ENCODE measurements at regions not wholly inside any gene's neighbourhood (a gene's known extent, or its start where the extent isn't known, plus 50 kb on each side); places are given as distances from the start of the nearest gene placed in this dataset.

GRCh38 chr7:94217766-94218165, 176.9 kb upstream of the COL1A2 start:
- Histone ChIP-seq H2BK120ac (ENCODE audit: low read depth, low read length) (no peak overlapping the region), H4K8ac (ENCODE audit: low read length) (no peak overlapping the region), H3K23ac (ENCODE audit: low read length in 2 of 2) (no peak overlapping the region), H2AK5ac (ENCODE audit: low read length, severe bottlenecking) (no peak overlapping the region), H3K27me3 (ENCODE audit: control insufficient read depth in 1 of 2, insufficient read depth in 1 of 2, low read length in 2 of 2) (no peaks in the 10 kb centered on the region), H2BK12ac (ENCODE audit: low read length in 2 of 2) (no peak overlapping the region), H3K18ac (ENCODE audit: low read depth in 1 of 2, low read length in 2 of 2) (no peak overlapping the region), H2BK15ac (ENCODE audit: low read depth, poor library complexity, severe bottlenecking) (no peak overlapping the region), H3K4ac (ENCODE audit: low read depth in 1 of 2, low read length in 2 of 2) (no peak overlapping the region), H3K79me1 (replicated peaks; ENCODE audit: low read length, poor library complexity, severe bottlenecking) (no peaks in the 10 kb centered on the region), H2BK5ac (ENCODE audit: low read depth, low read length, poor library complexity, severe bottlenecking) (no peak overlapping the region), H3K9me3 (ENCODE audit: control insufficient read depth, low read length) (no peaks in the 10 kb centered on the region), H4K91ac (ENCODE audit: low read length) (no peak overlapping the region), H3K4me1 (ENCODE audit: control insufficient read depth, insufficient read depth, low read depth, low read length) (no peaks in the 10 kb centered on the region), H3K27ac (ENCODE audit: low read length, poor library complexity, severe bottlenecking) (no peak overlapping the region), H3K4me3 (ENCODE audit: insufficient read depth in 1 of 2, low read depth in 1 of 2, low read length in 2 of 2) (no peak overlapping the region), H3K4me2 (ENCODE audit: low read length, poor library complexity, severe bottlenecking) (no peak overlapping the region), H3K9ac (ENCODE audit: low read length) (no peak overlapping the region), H3K36me3 (ENCODE audit: control insufficient read depth in 1 of 2, insufficient read depth in 2 of 2, low read depth in 1 of 2, low read length in 2 of 2) (no peaks in the 10 kb centered on the region), H2AFZ (ENCODE audit: low read depth, low read length) (no peak overlapping the region), H3K14ac (ENCODE audit: low read length in 2 of 2) (no peak overlapping the region)
- DNase-seq, result no peak
- WGBS, result no CpG with 5 or more reads among the region's 2 CpGs

GRCh38 chr7:94222516-94222915, 172.2 kb upstream of the COL1A2 start:
- H2BK120ac ChIP-seq (ENCODE audit: low read depth, low read length), result no peak overlapping the region
- peak overlapping the region; percentile 44 for H3K9ac ChIP-seq (ENCODE audit: low read length)
- no peak overlapping the region for H2BK15ac ChIP-seq (ENCODE audit: low read depth, poor library complexity, severe bottlenecking)
- no peak overlapping the region for H3K23ac ChIP-seq (ENCODE audit: low read length in 2 of 2)
- H3K18ac ChIP-seq (ENCODE audit: low read depth in 1 of 2, low read length in 2 of 2), result no peak overlapping the region
- no peak for DNase-seq
- H3K4me1 ChIP-seq (ENCODE audit: control insufficient read depth, insufficient read depth, low read depth, low read length), result peaks cover 2% of the 10 kb centered on the region
- no peaks in the 10 kb centered on the region for H3K79me1 ChIP-seq (replicated peaks; ENCODE audit: low read length, poor library complexity, severe bottlenecking)
- H2AFZ ChIP-seq (ENCODE audit: low read depth, low read length), result no peak overlapping the region
- no peak overlapping the region for H4K91ac ChIP-seq (ENCODE audit: low read length)
- no peak overlapping the region for H3K4me2 ChIP-seq (ENCODE audit: low read length, poor library complexity, severe bottlenecking)
- no peak overlapping the region for H4K8ac ChIP-seq (ENCODE audit: low read length)
- no peak overlapping the region for H2AK5ac ChIP-seq (ENCODE audit: low read length, severe bottlenecking)
- no peak overlapping the region for H3K27ac ChIP-seq (ENCODE audit: low read length, poor library complexity, severe bottlenecking)
- H3K4me3 ChIP-seq (ENCODE audit: insufficient read depth in 1 of 2, low read depth in 1 of 2, low read length in 2 of 2), result no peak overlapping the region
- no peaks in the 10 kb centered on the region for H3K9me3 ChIP-seq (ENCODE audit: control insufficient read depth, low read length)
- no peak overlapping the region for H2BK5ac ChIP-seq (ENCODE audit: low read depth, low read length, poor library complexity, severe bottlenecking)
- no peaks in the 10 kb centered on the region for H3K36me3 ChIP-seq (ENCODE audit: control insufficient read depth in 1 of 2, insufficient read depth in 2 of 2, low read depth in 1 of 2, low read length in 2 of 2)
- H3K4ac ChIP-seq (ENCODE audit: low read depth in 1 of 2, low read length in 2 of 2), result no peak overlapping the region
- H2BK12ac ChIP-seq (ENCODE audit: low read length in 2 of 2), result no peak overlapping the region
- WGBS, result no CpG with 5 or more reads among the region's 2 CpGs
- H3K14ac ChIP-seq (ENCODE audit: low read length in 2 of 2), result no peak overlapping the region
- H3K27me3 ChIP-seq (ENCODE audit: control insufficient read depth in 1 of 2, insufficient read depth in 1 of 2, low read length in 2 of 2), result no peaks in the 10 kb centered on the region

- Histone ChIP-seq H3K4ac (ENCODE audit: low read depth in 1 of 2, low read length in 2 of 2) (no peak overlapping the region), H2BK5ac (ENCODE audit: low read depth, low read length, poor library complexity, severe bottlenecking) (no peak overlapping the region), H3K9ac (ENCODE audit: low read length) (peak overlapping the region; percentile 44), H2BK15ac (ENCODE audit: low read depth, poor library complexity, severe bottlenecking) (no peak overlapping the region), H2BK120ac (ENCODE audit: low read depth, low read length) (no peak overlapping the region), H2AFZ (ENCODE audit: low read depth, low read length) (peak overlapping the region; percentile 33), H3K23ac (ENCODE audit: low read length in 2 of 2) (peak overlapping the region in 1 of 2 experiments; percentile 46), H3K27ac (ENCODE audit: low read length, poor library complexity, severe bottlenecking) (no peak overlapping the region), H3K4me1 (ENCODE audit: control insufficient read depth, insufficient read depth, low read depth, low read length) (peaks cover 2% of the 10 kb centered on the region), H3K36me3 (ENCODE audit: control insufficient read depth in 1 of 2, insufficient read depth in 2 of 2, low read depth in 1 of 2, low read length in 2 of 2) (no peaks in the 10 kb centered on the region), H3K4me2 (ENCODE audit: low read length, poor library complexity, severe bottlenecking) (peak overlapping the region; percentile 6), H3K9me3 (ENCODE audit: control insufficient read depth, low read length) (no peaks in the 10 kb centered on the region), H2BK12ac (ENCODE audit: low read length in 2 of 2) (no peak overlapping the region), H3K4me3 (ENCODE audit: insufficient read depth in 1 of 2, low read depth in 1 of 2, low read length in 2 of 2) (no peak overlapping the region), H3K79me1 (replicated peaks; ENCODE audit: low read length, poor library complexity, severe bottlenecking) (no peaks in the 10 kb centered on the region), H3K14ac (ENCODE audit: low read length in 2 of 2) (no peak overlapping the region), H2AK5ac (ENCODE audit: low read length, severe bottlenecking) (no peak overlapping the region), H3K27me3 (ENCODE audit: control insufficient read depth in 1 of 2, insufficient read depth in 1 of 2, low read length in 2 of 2) (no peaks in the 10 kb centered on the region), H4K91ac (ENCODE audit: low read length) (no peak overlapping the region), H4K8ac (ENCODE audit: low read length) (no peak overlapping the region), H3K18ac (ENCODE audit: low read depth in 1 of 2, low read length in 2 of 2) (peak overlapping the region in 1 of 2 experiments; percentile 23)
- peak; percentile 80 for DNase-seq
- WGBS, result 8% methylated on average over 5 of the region's 6 CpGs
Measured at GRCh38 chr7:94223375-94224084, 171.2 kb upstream of the COL1A2 start.

GRCh38 chr7:94228223-94228622, 166.5 kb upstream of the COL1A2 start:
- no peak overlapping the region for H2AK5ac ChIP-seq (ENCODE audit: low read length, severe bottlenecking)
- H3K4me2 ChIP-seq (ENCODE audit: low read length, poor library complexity, severe bottlenecking), result no peak overlapping the region
- H3K18ac ChIP-seq (ENCODE audit: low read depth in 1 of 2, low read length in 2 of 2), result no peak overlapping the region
- no peak overlapping the region for H2BK12ac ChIP-seq (ENCODE audit: low read length in 2 of 2)
- no peak for DNase-seq
- H3K4me1 ChIP-seq (ENCODE audit: control insufficient read depth, insufficient read depth, low read depth, low read length), result peaks cover 2% of the 10 kb centered on the region
- H3K9ac ChIP-seq (ENCODE audit: low read length), result no peak overlapping the region
- no peak overlapping the region for H3K23ac ChIP-seq (ENCODE audit: low read length in 2 of 2)
- H2BK15ac ChIP-seq (ENCODE audit: low read depth, poor library complexity, severe bottlenecking), result no peak overlapping the region
- no peak overlapping the region for H4K91ac ChIP-seq (ENCODE audit: low read length)
- no peak overlapping the region for H3K27ac ChIP-seq (ENCODE audit: low read length, poor library complexity, severe bottlenecking)
- H3K14ac ChIP-seq (ENCODE audit: low read length in 2 of 2), result no peak overlapping the region
- no peak overlapping the region for H4K8ac ChIP-seq (ENCODE audit: low read length)
- H3K36me3 ChIP-seq (ENCODE audit: control insufficient read depth in 1 of 2, insufficient read depth in 2 of 2, low read depth in 1 of 2, low read length in 2 of 2), result no peaks in the 10 kb centered on the region
- H3K9me3 ChIP-seq (ENCODE audit: control insufficient read depth, low read length), result no peaks in the 10 kb centered on the region
- H3K4ac ChIP-seq (ENCODE audit: low read depth in 1 of 2, low read length in 2 of 2), result no peak overlapping the region
- no peak overlapping the region for H3K4me3 ChIP-seq (ENCODE audit: insufficient read depth in 1 of 2, low read depth in 1 of 2, low read length in 2 of 2)
- H2BK120ac ChIP-seq (ENCODE audit: low read depth, low read length), result no peak overlapping the region
- H3K79me1 ChIP-seq (replicated peaks; ENCODE audit: low read length, poor library complexity, severe bottlenecking), result no peaks in the 10 kb centered on the region
- H2AFZ ChIP-seq (ENCODE audit: low read depth, low read length), result no peak overlapping the region
- no peak overlapping the region for H2BK5ac ChIP-seq (ENCODE audit: low read depth, low read length, poor library complexity, severe bottlenecking)
- no peaks in the 10 kb centered on the region for H3K27me3 ChIP-seq (ENCODE audit: control insufficient read depth in 1 of 2, insufficient read depth in 1 of 2, low read length in 2 of 2)

Measured in mesenchymal stem cell (in vitro differentiated cells and primary cell).